Breast epithelium (tissue), 3 donors: ENCODE measurements at regions not wholly inside any gene's neighbourhood (a gene's known extent, or its start where the extent isn't known, plus 50 kb on each side); places are given as distances from the start of the nearest gene placed in this dataset.

Experiments used
- CTCF ChIP-seq, 3 donors: fragments of 450-650 bp; IDR thresholded peaks; one replicate each; pipeline ENCODE4 v1.5.1; 2016 to 2017; ENCODE audit warnings: antibody characterized with exemption in 3 of 3, mild to moderate bottlenecking in 3 of 3, moderate library complexity in 3 of 3
- POLR2A ChIP-seq: fragments of 450-650 bp; IDR thresholded peaks from one replicate; pipeline ENCODE4 v1.6.1; 2016; ENCODE audit warnings: antibody characterized with exemption, mild to moderate bottlenecking, moderate library complexity

GRCh38 chr4:153962311-153963039 lies 173.6 kb upstream of the SFRP2 start:
- TF ChIP-seq POLR2A, result no peak
- TF ChIP-seq CTCF (IDR thresholded peaks at IDR 0.05), result no peak
